ENCODE measurements at regions not wholly inside any gene's neighbourhood (a gene's known extent, or its start where the extent isn't known, plus 50 kb on each side); places are given as distances from the start of the nearest gene placed in this dataset.
A peak's percentile ranks its signal among the peaks of the same experiment; 100 is the strongest.

DNA sequence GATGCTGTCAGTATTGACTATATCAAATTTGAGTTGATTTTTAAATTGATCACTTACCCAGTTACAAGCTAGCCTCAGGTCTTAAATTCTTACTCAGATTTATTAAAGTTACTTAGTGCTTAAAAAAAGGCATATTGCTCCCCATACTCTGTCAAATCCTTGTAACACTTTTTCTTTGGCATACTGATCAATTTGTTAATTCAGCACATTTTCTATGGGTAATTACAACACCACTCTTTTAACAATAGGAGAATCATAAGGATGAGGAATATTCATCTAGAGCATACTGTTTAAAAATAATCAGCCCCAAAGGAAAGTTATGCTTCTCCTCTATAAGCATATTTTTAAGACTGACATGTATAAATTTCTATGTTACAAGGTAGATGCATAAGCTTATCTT, 482.5 kb downstream of the PABPC4L start:
- no peak for DNase-seq
- Histone ChIP-seq H3K79me1 (ENCODE audit: low read length) (no peaks in the 10 kb centered on the region), H3K14ac (ENCODE audit: low read length) (no peak overlapping the region), H3K4me1 (ENCODE audit: control insufficient read depth in 1 of 2, insufficient read depth in 2 of 2, low read length in 2 of 2) (no peaks in the 10 kb centered on the region), H3K23ac (ENCODE audit: low read length) (no peak overlapping the region), H3K27me3 (ENCODE audit: insufficient read depth, low read length) (no peaks in the 10 kb centered on the region), H3K9me3 (ENCODE audit: insufficient read depth, low read depth, low read length) (no peaks in the 10 kb centered on the region), H3K79me2 (ENCODE audit: control insufficient read depth, insufficient read depth, low read length, poor library complexity) (no peaks in the 10 kb centered on the region), H2AK5ac (ENCODE audit: low read length) (no peak overlapping the region), H3K27ac (ENCODE audit: low read depth, low read length) (no peak overlapping the region), H3K18ac (ENCODE audit: low read length) (no peak overlapping the region), H4K12ac (ENCODE audit: low read depth, low read length) (no peak overlapping the region), H2BK120ac (ENCODE audit: insufficient read depth, low read length, poor library complexity) (no peak overlapping the region), H3K36me3 (ENCODE audit: control insufficient read depth in 1 of 2, insufficient read depth in 2 of 2, low read length in 2 of 2) (no peaks in the 10 kb centered on the region), H3K4me2 (ENCODE audit: low read length) (no peak overlapping the region), H2BK12ac (ENCODE audit: low read length) (no peak overlapping the region), H2AFZ (ENCODE audit: insufficient read depth, low read length, poor library complexity) (no peak overlapping the region), H3K4ac (ENCODE audit: low read depth, low read length) (no peak overlapping the region), H4K8ac (ENCODE audit: low read depth, low read length) (no peak overlapping the region), H4K91ac (ENCODE audit: low read depth, low read length) (no peak overlapping the region), H2BK5ac (ENCODE audit: low read depth, low read length, poor library complexity) (no peak overlapping the region), H3K4me3 (ENCODE audit: low read depth, low read length) (no peak overlapping the region), H3K9ac (ENCODE audit: low read length) (no peak overlapping the region)

DNA sequence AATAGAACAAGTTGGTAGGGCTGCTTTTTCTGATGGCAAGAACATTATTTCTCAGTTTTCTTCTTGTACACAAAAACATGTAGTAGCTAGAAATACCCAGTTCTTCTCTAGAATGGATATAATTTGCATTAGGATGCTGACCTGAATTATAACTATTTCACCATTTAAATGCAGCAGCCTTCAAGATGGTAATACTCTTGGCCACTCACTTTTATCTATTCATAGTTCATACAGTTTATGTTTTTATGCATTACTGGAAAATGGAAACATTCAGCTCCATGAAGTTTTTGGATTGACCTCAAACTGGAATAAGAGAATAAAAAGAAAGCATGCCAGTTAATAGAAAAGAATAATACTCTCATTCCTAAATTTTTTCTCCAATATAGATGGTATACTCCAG, 487.4 kb downstream of the PABPC4L start:
- no peak overlapping the region for H3K14ac ChIP-seq (ENCODE audit: low read length)
- H2BK12ac ChIP-seq (ENCODE audit: low read length), result no peak overlapping the region
- no peak overlapping the region for H3K18ac ChIP-seq (ENCODE audit: low read length)
- H3K36me3 ChIP-seq (ENCODE audit: control insufficient read depth in 1 of 2, insufficient read depth in 2 of 2, low read length in 2 of 2), result no peaks in the 10 kb centered on the region
- no peak overlapping the region for H3K9ac ChIP-seq (ENCODE audit: low read length)
- no peak overlapping the region for H3K4me2 ChIP-seq (ENCODE audit: low read length)
- H4K91ac ChIP-seq (ENCODE audit: low read depth, low read length), result no peak overlapping the region
- no peak overlapping the region for H3K4ac ChIP-seq (ENCODE audit: low read depth, low read length)
- no peaks in the 10 kb centered on the region for H3K27me3 ChIP-seq (ENCODE audit: insufficient read depth, low read length)
- H3K4me3 ChIP-seq (ENCODE audit: low read depth, low read length), result no peak overlapping the region
- no peak overlapping the region for H3K27ac ChIP-seq (ENCODE audit: low read depth, low read length)
- H3K4me1 ChIP-seq (ENCODE audit: control insufficient read depth in 1 of 2, insufficient read depth in 2 of 2, low read length in 2 of 2), result no peaks in the 10 kb centered on the region
- no peak overlapping the region for H4K12ac ChIP-seq (ENCODE audit: low read depth, low read length)
- no peak for DNase-seq
- H2AFZ ChIP-seq (ENCODE audit: insufficient read depth, low read length, poor library complexity), result no peak overlapping the region
- H4K8ac ChIP-seq (ENCODE audit: low read depth, low read length), result no peak overlapping the region
- H3K79me1 ChIP-seq (ENCODE audit: low read length), result no peaks in the 10 kb centered on the region
- H2BK120ac ChIP-seq (ENCODE audit: insufficient read depth, low read length, poor library complexity), result no peak overlapping the region
- no peak overlapping the region for H3K23ac ChIP-seq (ENCODE audit: low read length)
- H2BK5ac ChIP-seq (ENCODE audit: low read depth, low read length, poor library complexity), result no peak overlapping the region
- no peaks in the 10 kb centered on the region for H3K9me3 ChIP-seq (ENCODE audit: insufficient read depth, low read depth, low read length)
- H3K79me2 ChIP-seq (ENCODE audit: control insufficient read depth, insufficient read depth, low read length, poor library complexity), result no peaks in the 10 kb centered on the region
- no peak overlapping the region for H2AK5ac ChIP-seq (ENCODE audit: low read length)

DNA sequence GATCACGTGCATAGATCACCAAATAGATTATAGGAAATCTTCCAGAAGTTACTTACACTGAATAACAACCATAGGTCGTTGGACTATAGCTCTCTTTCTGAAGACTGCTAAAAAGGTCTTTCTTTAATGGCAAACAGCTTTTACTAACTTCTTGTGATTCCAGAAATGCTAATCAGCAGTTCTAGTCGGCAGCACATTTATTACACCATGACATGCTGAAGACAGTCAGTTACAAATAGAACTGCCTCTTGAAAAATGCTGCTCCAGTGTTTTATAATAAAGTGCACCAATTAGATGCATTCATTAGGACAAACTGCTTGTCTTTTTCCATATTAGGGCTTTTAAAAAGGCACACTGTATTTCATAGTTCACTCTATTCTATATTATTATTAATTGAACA, 488.2 kb downstream of the PABPC4L start:
- H3K14ac ChIP-seq (ENCODE audit: low read length), result no peak overlapping the region
- no peak overlapping the region for H3K4me3 ChIP-seq (ENCODE audit: low read depth, low read length)
- no peak overlapping the region for H3K27ac ChIP-seq (ENCODE audit: low read depth, low read length)
- no peak overlapping the region for H4K91ac ChIP-seq (ENCODE audit: low read depth, low read length)
- no peak overlapping the region for H2BK12ac ChIP-seq (ENCODE audit: low read length)
- H3K9me3 ChIP-seq (ENCODE audit: insufficient read depth, low read depth, low read length), result no peaks in the 10 kb centered on the region
- H3K9ac ChIP-seq (ENCODE audit: low read length), result no peak overlapping the region
- no peak overlapping the region for H2AK5ac ChIP-seq (ENCODE audit: low read length)
- no peaks in the 10 kb centered on the region for H3K36me3 ChIP-seq (ENCODE audit: control insufficient read depth in 1 of 2, insufficient read depth in 2 of 2, low read length in 2 of 2)
- no peak overlapping the region for H3K23ac ChIP-seq (ENCODE audit: low read length)
- H2BK120ac ChIP-seq (ENCODE audit: insufficient read depth, low read length, poor library complexity), result no peak overlapping the region
- H3K4me1 ChIP-seq (ENCODE audit: control insufficient read depth in 1 of 2, insufficient read depth in 2 of 2, low read length in 2 of 2), result no peaks in the 10 kb centered on the region
- no peak overlapping the region for H3K4me2 ChIP-seq (ENCODE audit: low read length)
- H4K12ac ChIP-seq (ENCODE audit: low read depth, low read length), result no peak overlapping the region
- H2BK5ac ChIP-seq (ENCODE audit: low read depth, low read length, poor library complexity), result no peak overlapping the region
- no peak for DNase-seq
- no peaks in the 10 kb centered on the region for H3K79me2 ChIP-seq (ENCODE audit: control insufficient read depth, insufficient read depth, low read length, poor library complexity)
- H2AFZ ChIP-seq (ENCODE audit: insufficient read depth, low read length, poor library complexity), result no peak overlapping the region
- no peaks in the 10 kb centered on the region for H3K79me1 ChIP-seq (ENCODE audit: low read length)
- no CpG with 5 or more reads among the region's 3 CpGs for whole genome bisulfite sequencing (ENCODE audit: extremely low coverage, insufficient coverage, insufficient read length)
- H3K18ac ChIP-seq (ENCODE audit: low read length), result no peak overlapping the region
- H4K8ac ChIP-seq (ENCODE audit: low read depth, low read length), result no peak overlapping the region
- no peaks in the 10 kb centered on the region for H3K27me3 ChIP-seq (ENCODE audit: insufficient read depth, low read length)
- H3K4ac ChIP-seq (ENCODE audit: low read depth, low read length), result no peak overlapping the region

GRCh38 chr4:133711817-133712216, 489.8 kb downstream of the PABPC4L start:
- no peak overlapping the region for H2AK5ac ChIP-seq (ENCODE audit: low read length)
- H3K36me3 ChIP-seq (ENCODE audit: control insufficient read depth in 1 of 2, insufficient read depth in 2 of 2, low read length in 2 of 2), result no peaks in the 10 kb centered on the region
- H4K91ac ChIP-seq (ENCODE audit: low read depth, low read length), result no peak overlapping the region
- H3K14ac ChIP-seq (ENCODE audit: low read length), result no peak overlapping the region
- DNase-seq, result peak; percentile 50 to 61
- no CpG with 5 or more reads among the region's 6 CpGs for WGBS (ENCODE audit: extremely low coverage, insufficient coverage, insufficient read length)
- H2BK120ac ChIP-seq (ENCODE audit: insufficient read depth, low read length, poor library complexity), result no peak overlapping the region
- H3K4ac ChIP-seq (ENCODE audit: low read depth, low read length), result no peak overlapping the region
- no peaks in the 10 kb centered on the region for H3K27me3 ChIP-seq (ENCODE audit: insufficient read depth, low read length)
- no peak overlapping the region for H2BK12ac ChIP-seq (ENCODE audit: low read length)
- H3K23ac ChIP-seq (ENCODE audit: low read length), result no peak overlapping the region
- no peak overlapping the region for H3K4me2 ChIP-seq (ENCODE audit: low read length)
- H3K4me3 ChIP-seq (ENCODE audit: low read depth, low read length), result no peak overlapping the region
- no peak overlapping the region for H3K27ac ChIP-seq (ENCODE audit: low read depth, low read length)
- H2AFZ ChIP-seq (ENCODE audit: insufficient read depth, low read length, poor library complexity), result no peak overlapping the region
- no peak overlapping the region for H2BK5ac ChIP-seq (ENCODE audit: low read depth, low read length, poor library complexity)
- no peak overlapping the region for H3K9ac ChIP-seq (ENCODE audit: low read length)
- H3K4me1 ChIP-seq (ENCODE audit: control insufficient read depth in 1 of 2, insufficient read depth in 2 of 2, low read length in 2 of 2), result no peaks in the 10 kb centered on the region
- H4K12ac ChIP-seq (ENCODE audit: low read depth, low read length), result no peak overlapping the region
- H3K79me2 ChIP-seq (ENCODE audit: control insufficient read depth, insufficient read depth, low read length, poor library complexity), result no peaks in the 10 kb centered on the region
- no peaks in the 10 kb centered on the region for H3K9me3 ChIP-seq (ENCODE audit: insufficient read depth, low read depth, low read length)
- H3K79me1 ChIP-seq (ENCODE audit: low read length), result no peaks in the 10 kb centered on the region
- H3K18ac ChIP-seq (ENCODE audit: low read length), result no peak overlapping the region
- no peak overlapping the region for H4K8ac ChIP-seq (ENCODE audit: low read depth, low read length)

DNA sequence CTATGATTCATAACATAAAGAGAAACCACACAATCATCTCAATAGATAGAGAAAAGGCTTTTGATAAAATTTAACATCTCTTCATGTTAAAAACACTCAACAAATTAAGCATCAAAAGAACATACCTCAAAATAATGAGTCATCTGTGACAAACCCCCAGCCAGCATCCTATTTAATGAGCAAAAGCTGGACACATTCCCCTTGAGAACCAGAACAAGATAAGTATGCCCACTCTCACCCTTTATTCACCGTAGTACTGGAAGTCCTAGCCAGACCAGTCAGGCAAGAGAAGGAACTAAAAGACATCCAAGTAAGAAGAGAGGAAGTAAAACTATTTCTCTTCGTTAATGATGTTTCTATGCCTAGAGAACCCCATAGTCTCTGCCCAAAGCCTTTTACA, 507.2 kb downstream of the PABPC4L start:
- no peak for DNase-seq
- H2BK120ac ChIP-seq (ENCODE audit: insufficient read depth, low read length, poor library complexity), result no peak overlapping the region
- no peaks in the 10 kb centered on the region for H3K79me2 ChIP-seq (ENCODE audit: control insufficient read depth, insufficient read depth, low read length, poor library complexity)
- no peaks in the 10 kb centered on the region for H3K4me1 ChIP-seq (ENCODE audit: control insufficient read depth in 1 of 2, insufficient read depth in 2 of 2, low read length in 2 of 2)
- H3K79me1 ChIP-seq (ENCODE audit: low read length), result no peaks in the 10 kb centered on the region
- no peak overlapping the region for H3K4ac ChIP-seq (ENCODE audit: low read depth, low read length)
- H3K9me3 ChIP-seq (ENCODE audit: insufficient read depth, low read depth, low read length), result no peaks in the 10 kb centered on the region
- no peak overlapping the region for H3K4me2 ChIP-seq (ENCODE audit: low read length)
- no peak overlapping the region for H4K91ac ChIP-seq (ENCODE audit: low read depth, low read length)
- no peaks in the 10 kb centered on the region for H3K36me3 ChIP-seq (ENCODE audit: control insufficient read depth in 1 of 2, insufficient read depth in 2 of 2, low read length in 2 of 2)
- no peak overlapping the region for H3K4me3 ChIP-seq (ENCODE audit: low read depth, low read length)
- WGBS (ENCODE audit: extremely low coverage, insufficient coverage, insufficient read length), result no CpG with 5 or more reads among the region's 2 CpGs
- no peaks in the 10 kb centered on the region for H3K27me3 ChIP-seq (ENCODE audit: insufficient read depth, low read length)
- no peak overlapping the region for H4K8ac ChIP-seq (ENCODE audit: low read depth, low read length)
- H3K9ac ChIP-seq (ENCODE audit: low read length), result no peak overlapping the region
- no peak overlapping the region for H3K14ac ChIP-seq (ENCODE audit: low read length)
- H3K27ac ChIP-seq (ENCODE audit: low read depth, low read length), result no peak overlapping the region
- H2BK5ac ChIP-seq (ENCODE audit: low read depth, low read length, poor library complexity), result no peak overlapping the region
- no peak overlapping the region for H4K12ac ChIP-seq (ENCODE audit: low read depth, low read length)
- H2AFZ ChIP-seq (ENCODE audit: insufficient read depth, low read length, poor library complexity), result no peak overlapping the region
- no peak overlapping the region for H3K23ac ChIP-seq (ENCODE audit: low read length)
- no peak overlapping the region for H2BK12ac ChIP-seq (ENCODE audit: low read length)
- H2AK5ac ChIP-seq (ENCODE audit: low read length), result no peak overlapping the region
- no peak overlapping the region for H3K18ac ChIP-seq (ENCODE audit: low read length)
